ENCODE measurements at regions not wholly inside any gene's neighbourhood (a gene's known extent, or its start where the extent isn't known, plus 50 kb on each side); places are given as distances from the start of the nearest gene placed in this dataset.

GRCh38 chr10:109432281-109432680 is 491.0 kb downstream of the XPNPEP1 start:
- Mint-ChIP-seq H3K27ac (no peak overlapping the region), H3K9me3 (no peaks in the 10 kb centered on the region), H3K36me3 (ENCODE audit: insufficient read depth in 1 of 3, low read depth in 3 of 3) (no peaks in the 10 kb centered on the region), H3K4me1 (peaks cover under 1 to 2% of the 10 kb centered on the region in 2 experiments; a peak in 3 of 4 replicates), H3K27me3 (ENCODE audit: low read depth) (no peaks in the 10 kb centered on the region), H3K4me3 (no peak overlapping the region)
- Histone ChIP-seq H3K27ac (ENCODE audit: insufficient read length, low read depth, low read length) (no peak overlapping the region), H3T11ph (ENCODE audit: low read length) (no peak overlapping the region), H2AFZ (ENCODE audit: low read length) (no peak overlapping the region), H2BK12ac (ENCODE audit: insufficient read length, low read depth, low read length) (no peak overlapping the region), H4K5ac (ENCODE audit: insufficient read length, low read depth, low read length) (no peak overlapping the region), H3K79me2 (ENCODE audit: insufficient read depth, low read length) (no peaks in the 10 kb centered on the region), H4K20me1 (ENCODE audit: control insufficient read depth, insufficient read depth, insufficient read length) (no peaks in the 10 kb centered on the region), H2BK20ac (ENCODE audit: low read depth, low read length, poor library complexity, severe bottlenecking) (no peak overlapping the region), H4K91ac (ENCODE audit: insufficient read length, low read depth, low read length) (no peak overlapping the region), H3K18ac (ENCODE audit: insufficient read length, low read depth, low read length) (no peak overlapping the region), H3K14ac (ENCODE audit: insufficient read depth, low read length) (no peak overlapping the region), H3K4me2 (ENCODE audit: insufficient read depth, insufficient read length, low read length) (no peak overlapping the region), H3K9ac (ENCODE audit: extremely low read depth, insufficient read length, low read length) (no peak overlapping the region), H3K56ac (ENCODE audit: insufficient read length, low read depth, low read length) (no peak overlapping the region), H2AK5ac (ENCODE audit: insufficient read length, low read length) (no peak overlapping the region), H3K23me2 (ENCODE audit: insufficient read length, low read depth, low read length, poor library complexity, severe bottlenecking) (no peaks in the 10 kb centered on the region), H4K8ac (replicated peaks; ENCODE audit: insufficient read length, low read depth, low read length) (no peak overlapping the region), H3K23ac (ENCODE audit: insufficient read length, low read depth, low read length) (no peak overlapping the region), H2BK15ac (ENCODE audit: low read depth, low read length) (no peak overlapping the region), H3K27me3 (ENCODE audit: insufficient read depth, low read length) (no peaks in the 10 kb centered on the region), H3K4me1 (ENCODE audit: insufficient read depth, low read length) (no peaks in the 10 kb centered on the region), H2BK5ac (ENCODE audit: insufficient read length, low read length) (no peak overlapping the region), H3K4ac (ENCODE audit: low read depth, low read length) (no peak overlapping the region), H2BK120ac (ENCODE audit: low read depth, low read length, poor library complexity, severe bottlenecking) (no peak overlapping the region), H3K9me3 (ENCODE audit: control insufficient read depth, low read depth, low read length) (no peaks in the 10 kb centered on the region), H3K79me1 (ENCODE audit: insufficient read depth, low read depth, low read length, poor library complexity, severe bottlenecking) (no peaks in the 10 kb centered on the region)
- DNase-seq, result no peak
- WGBS (ENCODE audit: extremely low coverage, insufficient read length, low lambda C conversion rate), result no CpG with 5 or more reads among the region's 2 CpGs
- TF ChIP-seq CTCF (conservative IDR thresholded peaks at IDR 0.05), result no peak

Measured in H9 (cell line).